ENCODE measurements at regions not wholly inside any gene's neighbourhood (a gene's known extent, or its start where the extent isn't known, plus 50 kb on each side); places are given as distances from the start of the nearest gene placed in this dataset.

- no peak overlapping the region for H3K18ac ChIP-seq (ENCODE audit: extremely low read depth, low read length)
- no peak overlapping the region for H3K4me3 ChIP-seq (ENCODE audit: extremely low read depth in 1 of 4, insufficient read depth in 2 of 4, low read depth in 3 of 4, low read length in 4 of 4)
- TF ChIP-seq CBX5 (IDR thresholded peaks at IDR 0.05; ENCODE audit: low read depth, low read length) (no peak), KDM1A (IDR thresholded peaks at IDR 0.05; ENCODE audit: borderline replicate concordance, low read length) (no peak), POLR2AphosphoS5 (IDR thresholded peaks at IDR 0.05; ENCODE audit: low read depth, low read length) (no peak), SP1 (IDR thresholded peaks at IDR 0.05; ENCODE audit: low read depth, low read length) (no peak), TAF7 (optimal IDR thresholded peaks at IDR 0.05; ENCODE audit: borderline replicate concordance, low read depth, low read length) (no peak)
- H3K79me1 ChIP-seq (ENCODE audit: low read depth, low read length): no peaks in the 10 kb centered on the region
- no peak overlapping the region for H3K14ac ChIP-seq (ENCODE audit: insufficient read length)
- no peaks in the 10 kb centered on the region for H3K9me3 ChIP-seq (ENCODE audit: insufficient read depth in 2 of 2, low read depth in 1 of 2, low read length in 1 of 2)
- no peak overlapping the region for H2BK12ac ChIP-seq (ENCODE audit: low read depth, low read length)
- H3K23me2 ChIP-seq (ENCODE audit: low read depth, low read length): no peaks in the 10 kb centered on the region
- no peak overlapping the region for H3K23ac ChIP-seq (ENCODE audit: insufficient read length)
- no peak overlapping the region for H2BK15ac ChIP-seq (ENCODE audit: low read length)
- CTCF ChIA-PET (ENCODE audit: partially characterized antibody): interaction anchor here (1.5 to 2.2 kb wide), 2 partner anchors 248 kb away, joined by 4 to 9 read pairs; no protein-coding TSS in a partner anchor
- no peak overlapping the region for H2BK20ac ChIP-seq (ENCODE audit: low read length)
- H2BK5ac ChIP-seq (ENCODE audit: low read depth, low read length): no peak overlapping the region
- H4K91ac ChIP-seq (replicated peaks; ENCODE audit: insufficient read length, low read length): no peak overlapping the region
- H3K56ac ChIP-seq (replicated peaks; ENCODE audit: insufficient read length, low read depth, low read length): no peak overlapping the region
- no peak overlapping the region for H4K8ac ChIP-seq (ENCODE audit: extremely low read depth, insufficient read depth, low read length)
- no peak overlapping the region for H3K27ac ChIP-seq (ENCODE audit: low read depth, low read length)
- no peak overlapping the region for H3K4ac ChIP-seq (replicated peaks; ENCODE audit: insufficient read length, low read depth, low read length)
- H2AK5ac ChIP-seq (ENCODE audit: low read depth, low read length): no peak overlapping the region
- H3K27me3 ChIP-seq (replicated peaks in 1 of 4; ENCODE audit: control insufficient read depth in 3 of 4, extremely low read depth in 1 of 4, insufficient read depth in 3 of 4, low read length in 3 of 4): no peaks in the 10 kb centered on the region
- DNase-seq (ENCODE audit: low read depth in 1 of 2, low spot score in 2 of 2): no peak
- no peaks in the 10 kb centered on the region for H4K20me1 ChIP-seq (replicated peaks in 1 of 2; ENCODE audit: control insufficient read depth in 1 of 2, insufficient read depth in 2 of 2, low read length in 2 of 2)
- H3K4me2 ChIP-seq (ENCODE audit: insufficient read depth in 1 of 2, low read depth in 2 of 2, low read length in 2 of 2): no peak overlapping the region
- POLR2A ChIA-PET (ENCODE audit: partially characterized antibody): no interaction called here
- 92% methylated on average over 1 of the region's 1 CpG; no CpG with 5 or more reads in 1 of the 2 experiments for WGBS, 2 experiments (ENCODE audit: extremely low coverage in 1 of 2, insufficient coverage in 1 of 2, insufficient read length in 1 of 2, insufficient replicate concordance in 2 of 2, low coverage in 1 of 2, low lambda C conversion rate in 2 of 2, missing lambda C conversion rate in 1 of 2)
- H4K5ac ChIP-seq (ENCODE audit: insufficient read length, low read depth, low read length): no peak overlapping the region
- H2AFZ ChIP-seq (ENCODE audit: low read length): no peak overlapping the region
- no peak for FAIRE-seq
- no peaks in the 10 kb centered on the region for H3K79me2 ChIP-seq (ENCODE audit: control insufficient read depth in 1 of 2, insufficient read depth in 2 of 2, low read length in 2 of 2)
- H2BK120ac ChIP-seq (replicated peaks; ENCODE audit: low read depth, low read length): no peak overlapping the region
- no peaks in the 10 kb centered on the region for H3K36me3 ChIP-seq (ENCODE audit: control insufficient read depth in 2 of 4, insufficient read depth in 4 of 4, low read length in 3 of 4)
- H3K9ac ChIP-seq (replicated peaks in 1 of 4; ENCODE audit: extremely low read depth in 1 of 4, low read depth in 3 of 4, low read length in 3 of 4): no peak overlapping the region
- H3K4me1 ChIP-seq (replicated peaks in 1 of 4; ENCODE audit: control insufficient read depth in 3 of 4, insufficient read depth in 4 of 4, low read length in 3 of 4): peaks cover 0 to 5% (median 3%) of the 10 kb centered on the region in 4 experiments; a peak in 2 of 7 replicates
These were observed 151.7 kb upstream of the TAS2R1 start for GRCh38 chr5:9781890-9782289.
